Panc1 (cell line): ENCODE measurements at regions not wholly inside any gene's neighbourhood (a gene's known extent, or its start where the extent isn't known, plus 50 kb on each side); places are given as distances from the start of the nearest gene placed in this dataset.

Source experiments
- ATAC-seq: fragments of 200-7000 bp; cut with Tn5 transposase; 2 replicates; pipeline ENCODE4 v1.9.1; 2020; ENCODE audit warnings: mild to moderate bottlenecking, moderate library complexity
- BruUV-seq: library from RNA; stranded (reverse); fragments of 400-500 nt; replicated peaks from 2 replicates; lab custom pipeline; 2021; lab: Mats Ljungman, UMichigan
- CTCF ChIA-PET: fragments of 300-600 bp; sonication (Branson Sonifier 250); formaldehyde crosslinking; loops from one replicate; lab custom pipeline; 2022; ENCODE audit warnings: antibody characterized with exemption; lab: Charles Lee
- POLR2A ChIA-PET: fragments of 300-600 bp; sonication (Branson Sonifier 250); formaldehyde crosslinking; loops from one replicate; lab custom pipeline; 2022; ENCODE audit warnings: antibody characterized with exemption; lab: Charles Lee
- DNase-seq: peaks from one replicate; pipeline ENCODE4 v3.0.0-alpha.2; 2010; ENCODE audit warnings: low read depth, low spot score
- H3K27ac ChIP-seq: 2 replicates; pipeline ENCODE4 v1.5.1; 2011; ENCODE audit warnings: mild to moderate bottlenecking, low read length, inconsistent platforms
- H3K27me3 ChIP-seq: fragments of 200-500 bp; sonication (Bioruptor generic); 2 replicates; pipeline ENCODE4 v1.6.0; 2014; ENCODE audit warnings: low read length, inconsistent platforms; ENCODE audit not compliant: control insufficient read depth, insufficient read depth
- H3K36me3 ChIP-seq: fragments of 200-500 bp; sonication (Bioruptor generic); 2 replicates; pipeline ENCODE4 v1.5.1; 2014; ENCODE audit warnings: inconsistent platforms, mild to moderate bottlenecking, low read length, moderate library complexity; ENCODE audit not compliant: control insufficient read depth, insufficient read depth
- H3K4me1 ChIP-seq: 2 replicates; pipeline ENCODE4 v1.5.1; 2011; ENCODE audit warnings: inconsistent platforms, mild to moderate bottlenecking, low read length, moderate library complexity; ENCODE audit not compliant: control insufficient read depth, insufficient read depth
- H3K4me3 ChIP-seq, 2 experiments: 2 replicates each; pipeline ENCODE4 v1.5.1; 2011 to 2012; ENCODE audit warnings: low read depth in 2 of 2, low read length in 2 of 2, mild to moderate bottlenecking in 2 of 2, inconsistent platforms in 1 of 2, moderate library complexity in 1 of 2
- H3K9me3 ChIP-seq: fragments of 200-500 bp; sonication (Bioruptor generic); 2 replicates; pipeline ENCODE4 v1.5.1; 2014; ENCODE audit warnings: low read depth, mild to moderate bottlenecking, inconsistent platforms, low read length, moderate library complexity; ENCODE audit not compliant: control insufficient read depth, insufficient read depth
- POLR2AphosphoS5 ChIP-seq: IDR thresholded peaks from 2 replicates; pipeline ENCODE4 v1.6.1; 2012; ENCODE audit warnings: mild to moderate bottlenecking, low read depth, low read length, moderate library complexity
- SIN3A ChIP-seq: IDR thresholded peaks from 2 replicates; pipeline ENCODE4 v1.6.1; 2012; ENCODE audit warnings: low read depth, mild to moderate bottlenecking, low read length, moderate library complexity, borderline replicate concordance; ENCODE audit not compliant: insufficient read depth
- TCF7L2 ChIP-seq: IDR thresholded peaks from 2 replicates; pipeline ENCODE4 v1.6.1; 2011; ENCODE audit warnings: mild to moderate bottlenecking, low read depth, low read length, inconsistent platforms
- in situ Hi-C: cut with HindIII; loops from 2 replicates; pipeline ENCODE4 v1.10.0; 2016; ENCODE audit warnings: low sequenced_read_pairs, low pct_unique_long_range_greater_than_20kb
- intact Hi-C: fragments of 100-400 bp; cut with micrococcal nuclease; formaldehyde crosslinking; loops from one replicate; pipeline ENCODE4 v1.10.0; 2022; ENCODE audit not compliant: unreplicated experiment
- TF ChIP-seq, protein P1 (sequence below): fragments of 450-650 bp; IDR thresholded peaks from 2 replicates; pipeline ENCODE4 v1.5.1; 2017; ENCODE audit warnings: mild to moderate bottlenecking
- TF ChIP-seq, protein P2 (sequence below), 2 experiments: IDR thresholded peaks; 2 replicates each; pipeline ENCODE4 v1.6.1; 2011 to 2012; ENCODE audit warnings: low read depth in 2 of 2, control low read depth in 1 of 2, low read length in 1 of 2, mild to moderate bottlenecking in 1 of 2, moderate library complexity in 1 of 2; ENCODE audit not compliant: insufficient read depth in 1 of 2

DNA sequence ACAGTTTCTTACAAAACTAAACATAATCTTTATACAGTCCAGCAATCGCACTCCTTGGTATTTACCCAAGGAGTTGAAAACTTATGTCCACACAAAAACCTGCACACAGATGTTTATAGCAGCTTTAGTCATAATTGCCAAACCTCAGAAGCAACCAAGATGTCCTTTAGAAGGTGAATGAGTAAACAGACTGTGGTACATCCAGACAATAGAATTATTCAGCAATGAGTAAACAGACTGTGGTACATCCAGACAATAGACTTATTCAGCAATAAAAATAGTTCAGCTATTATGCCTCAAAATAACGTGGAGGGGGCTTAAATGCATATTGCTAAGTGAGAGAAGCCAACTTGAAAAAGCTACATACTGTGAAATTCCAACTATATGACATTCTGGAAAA lies 87.0 kb upstream of the GALNT2 start:
- no peaks in the 10 kb centered on the region for H3K27me3 ChIP-seq
- DNase-seq (peak; percentile 7), ATAC-seq (no peak; the same call in 1 of the 2 replicates)
- CTCF ChIA-PET: no interaction called here
- intact Hi-C loops (no loop called here), in situ Hi-C loops (no loop called here)
- POLR2A ChIA-PET: no interaction called here
- no peak overlapping the region for H3K27ac ChIP-seq
- no peaks in the 10 kb centered on the region for H3K4me1 ChIP-seq
- no peak overlapping the region for H3K4me3 ChIP-seq
- no TSS peak for BruUV-seq
- no peak for TF ChIP-seq TCF7L2
- TF ChIP-seq, protein P1, sequence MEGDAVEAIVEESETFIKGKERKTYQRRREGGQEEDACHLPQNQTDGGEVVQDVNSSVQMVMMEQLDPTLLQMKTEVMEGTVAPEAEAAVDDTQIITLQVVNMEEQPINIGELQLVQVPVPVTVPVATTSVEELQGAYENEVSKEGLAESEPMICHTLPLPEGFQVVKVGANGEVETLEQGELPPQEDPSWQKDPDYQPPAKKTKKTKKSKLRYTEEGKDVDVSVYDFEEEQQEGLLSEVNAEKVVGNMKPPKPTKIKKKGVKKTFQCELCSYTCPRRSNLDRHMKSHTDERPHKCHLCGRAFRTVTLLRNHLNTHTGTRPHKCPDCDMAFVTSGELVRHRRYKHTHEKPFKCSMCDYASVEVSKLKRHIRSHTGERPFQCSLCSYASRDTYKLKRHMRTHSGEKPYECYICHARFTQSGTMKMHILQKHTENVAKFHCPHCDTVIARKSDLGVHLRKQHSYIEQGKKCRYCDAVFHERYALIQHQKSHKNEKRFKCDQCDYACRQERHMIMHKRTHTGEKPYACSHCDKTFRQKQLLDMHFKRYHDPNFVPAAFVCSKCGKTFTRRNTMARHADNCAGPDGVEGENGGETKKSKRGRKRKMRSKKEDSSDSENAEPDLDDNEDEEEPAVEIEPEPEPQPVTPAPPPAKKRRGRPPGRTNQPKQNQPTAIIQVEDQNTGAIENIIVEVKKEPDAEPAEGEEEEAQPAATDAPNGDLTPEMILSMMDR: no peak
- no peak for TF ChIP-seq POLR2AphosphoS5
- no peaks in the 10 kb centered on the region for H3K36me3 ChIP-seq
- H3K9me3 ChIP-seq: peaks cover 13% of the 10 kb centered on the region; the same call in 1 of the 2 replicates

GRCh38 chr1:229981736-229982135 lies 85.3 kb upstream of the GALNT2 start:
- intact Hi-C loops (no loop called here), in situ Hi-C loops (no loop called here)
- TF ChIP-seq, protein P2, sequence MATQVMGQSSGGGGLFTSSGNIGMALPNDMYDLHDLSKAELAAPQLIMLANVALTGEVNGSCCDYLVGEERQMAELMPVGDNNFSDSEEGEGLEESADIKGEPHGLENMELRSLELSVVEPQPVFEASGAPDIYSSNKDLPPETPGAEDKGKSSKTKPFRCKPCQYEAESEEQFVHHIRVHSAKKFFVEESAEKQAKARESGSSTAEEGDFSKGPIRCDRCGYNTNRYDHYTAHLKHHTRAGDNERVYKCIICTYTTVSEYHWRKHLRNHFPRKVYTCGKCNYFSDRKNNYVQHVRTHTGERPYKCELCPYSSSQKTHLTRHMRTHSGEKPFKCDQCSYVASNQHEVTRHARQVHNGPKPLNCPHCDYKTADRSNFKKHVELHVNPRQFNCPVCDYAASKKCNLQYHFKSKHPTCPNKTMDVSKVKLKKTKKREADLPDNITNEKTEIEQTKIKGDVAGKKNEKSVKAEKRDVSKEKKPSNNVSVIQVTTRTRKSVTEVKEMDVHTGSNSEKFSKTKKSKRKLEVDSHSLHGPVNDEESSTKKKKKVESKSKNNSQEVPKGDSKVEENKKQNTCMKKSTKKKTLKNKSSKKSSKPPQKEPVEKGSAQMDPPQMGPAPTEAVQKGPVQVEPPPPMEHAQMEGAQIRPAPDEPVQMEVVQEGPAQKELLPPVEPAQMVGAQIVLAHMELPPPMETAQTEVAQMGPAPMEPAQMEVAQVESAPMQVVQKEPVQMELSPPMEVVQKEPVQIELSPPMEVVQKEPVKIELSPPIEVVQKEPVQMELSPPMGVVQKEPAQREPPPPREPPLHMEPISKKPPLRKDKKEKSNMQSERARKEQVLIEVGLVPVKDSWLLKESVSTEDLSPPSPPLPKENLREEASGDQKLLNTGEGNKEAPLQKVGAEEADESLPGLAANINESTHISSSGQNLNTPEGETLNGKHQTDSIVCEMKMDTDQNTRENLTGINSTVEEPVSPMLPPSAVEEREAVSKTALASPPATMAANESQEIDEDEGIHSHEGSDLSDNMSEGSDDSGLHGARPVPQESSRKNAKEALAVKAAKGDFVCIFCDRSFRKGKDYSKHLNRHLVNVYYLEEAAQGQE (IDR thresholded peaks at IDR 0.05; ENCODE audit: insufficient read depth in 1 of 2, low read depth in 2 of 2, low read length in 1 of 2): no peak
- TF ChIP-seq, protein P1: no peak
- no peak for TF ChIP-seq TCF7L2
- no peak for TF ChIP-seq POLR2AphosphoS5
- no peak for TF ChIP-seq SIN3A

More at GRCh38 chr1:229981736-229982135, 85.3 kb upstream of the GALNT2 start:
- POLR2A ChIA-PET: no interaction called here
- Histone ChIP-seq H3K36me3 (no peaks in the 10 kb centered on the region), H3K4me3 (no peak overlapping the region), H3K4me1 (no peaks in the 10 kb centered on the region), H3K27me3 (no peaks in the 10 kb centered on the region), H3K9me3 (0 out of 2 replicates have a peak, but pooled peaks cover 5% of the 10 kb centered on the region), H3K27ac (no peak overlapping the region)
- no TSS peak for BruUV-seq
- DNase-seq: no peak
- CTCF ChIA-PET: no interaction called here
- no peak for ATAC-seq
